H9 (cell line): ENCODE measurements at regions not wholly inside any gene's neighbourhood (a gene's known extent, or its start where the extent isn't known, plus 50 kb on each side); places are given as distances from the start of the nearest gene placed in this dataset.

Experiments used
- DNase-seq: peaks from one replicate; pipeline ENCODE4 v3.0.0-alpha.2; 2017
- H2AFZ ChIP-seq: one replicate; pipeline ENCODE4 v1.6.1; 2013; ENCODE audit warnings: mild to moderate bottlenecking, low read length, control low read depth, moderate library complexity
- H2AK5ac ChIP-seq: 2 replicates; pipeline ENCODE4 v1.6.1; 2013; ENCODE audit warnings: low read length, control low read depth, mixed read lengths; ENCODE audit not compliant: insufficient read length
- H2BK120ac ChIP-seq: one replicate; pipeline ENCODE4 v1.6.1; 2013; ENCODE audit warnings: low read depth, mild to moderate bottlenecking, low read length, control low read depth, inconsistent platforms; ENCODE audit not compliant: poor library complexity, severe bottlenecking
- H2BK12ac ChIP-seq: 2 replicates; pipeline ENCODE4 v1.6.1; 2013; ENCODE audit warnings: low read length, control low read depth, mixed read lengths, low read depth; ENCODE audit not compliant: insufficient read length
- H2BK15ac ChIP-seq: 2 replicates; pipeline ENCODE4 v1.6.1; 2013; ENCODE audit warnings: low read depth, low read length, control low read depth
- H2BK20ac ChIP-seq: one replicate; pipeline ENCODE4 v1.6.1; 2013; ENCODE audit warnings: low read depth, mild to moderate bottlenecking, low read length, control low read depth, inconsistent platforms; ENCODE audit not compliant: poor library complexity, severe bottlenecking
- H2BK5ac ChIP-seq: 2 replicates; pipeline ENCODE4 v1.6.1; 2013; ENCODE audit warnings: low read length, control low read depth, mixed read lengths; ENCODE audit not compliant: insufficient read length
- H3K14ac ChIP-seq: 2 replicates; pipeline ENCODE4 v1.6.1; 2013; ENCODE audit warnings: low read length, control low read depth; ENCODE audit not compliant: insufficient read depth
- H3K18ac ChIP-seq: 2 replicates; pipeline ENCODE4 v1.6.1; 2013; ENCODE audit warnings: low read depth, mild to moderate bottlenecking, mixed read lengths, low read length, control low read depth; ENCODE audit not compliant: insufficient read length
- H3K23ac ChIP-seq: 2 replicates; pipeline ENCODE4 v1.6.1; 2013; ENCODE audit warnings: low read length, control low read depth, mixed read lengths, low read depth; ENCODE audit not compliant: insufficient read length
- H3K23me2 ChIP-seq: 2 replicates; pipeline ENCODE4 v1.6.1; 2013; ENCODE audit warnings: low read depth, mild to moderate bottlenecking, mixed read lengths, low read length, control low read depth; ENCODE audit not compliant: insufficient read length, poor library complexity, severe bottlenecking
- H3K27ac ChIP-seq: 2 replicates; pipeline ENCODE4 v1.5.1; 2013; ENCODE audit warnings: low read length, control low read depth, mixed read lengths, low read depth; ENCODE audit not compliant: insufficient read length
- H3K27me3 ChIP-seq: 2 replicates; pipeline ENCODE4 v1.6.1; 2013; ENCODE audit warnings: low read length, control low read depth, inconsistent platforms; ENCODE audit not compliant: insufficient read depth
- H3K4ac ChIP-seq: 2 replicates; pipeline ENCODE4 v1.6.1; 2013; ENCODE audit warnings: low read depth, mild to moderate bottlenecking, control low read depth, inconsistent platforms, low read length, moderate library complexity
- H3K4me1 ChIP-seq: 2 replicates; pipeline ENCODE4 v1.6.1; 2013; ENCODE audit warnings: low read length, control low read depth, inconsistent platforms; ENCODE audit not compliant: insufficient read depth
- H3K4me2 ChIP-seq: 2 replicates; pipeline ENCODE4 v1.6.1; 2013; ENCODE audit warnings: low read length, control low read depth, mixed read lengths; ENCODE audit not compliant: insufficient read length, insufficient read depth
- H3K56ac ChIP-seq: 2 replicates; pipeline ENCODE4 v1.6.1; 2013; ENCODE audit warnings: low read depth, mild to moderate bottlenecking, mixed read lengths, low read length, control low read depth; ENCODE audit not compliant: insufficient read length
- H3K79me1 ChIP-seq: 2 replicates; pipeline ENCODE4 v1.6.1; 2013; ENCODE audit warnings: low read depth, mild to moderate bottlenecking, moderate library complexity, low read length, control low read depth, inconsistent platforms; ENCODE audit not compliant: insufficient read depth, poor library complexity, severe bottlenecking
- H3K79me2 ChIP-seq: 2 replicates; pipeline ENCODE4 v1.6.1; 2013; ENCODE audit warnings: low read length, control low read depth, inconsistent platforms; ENCODE audit not compliant: insufficient read depth
- H3K9ac ChIP-seq: 2 replicates; pipeline ENCODE4 v1.6.1; 2013; ENCODE audit warnings: low read length, control low read depth, mixed read lengths; ENCODE audit not compliant: insufficient read length; ENCODE audit errors: extremely low read depth
- H3K9me3 ChIP-seq: one replicate; pipeline ENCODE4 v1.6.1; 2013; ENCODE audit warnings: low read depth, low read length, inconsistent platforms; ENCODE audit not compliant: control insufficient read depth
- H3T11ph ChIP-seq: one replicate; pipeline ENCODE4 v1.6.1; 2013; ENCODE audit warnings: mild to moderate bottlenecking, low read length, control low read depth, inconsistent platforms
- H4K20me1 ChIP-seq: one replicate; pipeline ENCODE4 v1.6.1; 2013; ENCODE audit not compliant: control insufficient read depth, insufficient read length, insufficient read depth
- H4K5ac ChIP-seq: 2 replicates; pipeline ENCODE4 v1.6.1; 2013; ENCODE audit warnings: low read depth, mild to moderate bottlenecking, mixed read lengths, low read length, control low read depth; ENCODE audit not compliant: insufficient read length
- H4K8ac ChIP-seq: replicated peaks from 2 replicates; pipeline ENCODE4 v1.6.1; 2013; ENCODE audit warnings: low read length, control low read depth, mixed read lengths, low read depth; ENCODE audit not compliant: insufficient read length
- H4K91ac ChIP-seq: 2 replicates; pipeline ENCODE4 v1.6.1; 2013; ENCODE audit warnings: low read depth, mild to moderate bottlenecking, moderate library complexity, mixed read lengths, low read length, control low read depth; ENCODE audit not compliant: insufficient read length
- H3K27ac Mint-ChIP-seq, 3 experiments: 2 replicates in 2 of 3; 3 replicates in 1 of 3; pipeline ENCODE4 v1.8.0; 2020 to 2021; ENCODE audit warnings: mixed read lengths in 3 of 3, mild to moderate bottlenecking in 1 of 3, moderate library complexity in 1 of 3
- H3K27me3 Mint-ChIP-seq: 2 replicates; pipeline ENCODE4 v1.8.0; 2021; ENCODE audit warnings: low read depth, mild to moderate bottlenecking, moderate library complexity, mixed read lengths
- H3K36me3 Mint-ChIP-seq, 3 experiments: 2 replicates in 2 of 3; 3 replicates in 1 of 3; pipeline ENCODE4 v1.8.0; 2020 to 2021; ENCODE audit warnings: low read depth in 3 of 3, mixed read lengths in 3 of 3; ENCODE audit not compliant: insufficient read depth in 1 of 3
- H3K4me1 Mint-ChIP-seq, 2 experiments: 2 replicates each; pipeline ENCODE4 v1.8.0; 2020; ENCODE audit warnings: mixed read lengths in 2 of 2
- H3K4me3 Mint-ChIP-seq, 2 experiments: 2 replicates in 1 of 2; 3 replicates in 1 of 2; pipeline ENCODE4 v1.8.0; 2020 to 2021; ENCODE audit warnings: mild to moderate bottlenecking in 2 of 2, mixed read lengths in 2 of 2, moderate library complexity in 1 of 2
- H3K9me3 Mint-ChIP-seq, 2 experiments: 2 replicates in 1 of 2; 3 replicates in 1 of 2; pipeline ENCODE4 v1.8.0; 2020; ENCODE audit warnings: mild to moderate bottlenecking in 2 of 2, mixed read lengths in 2 of 2, moderate library complexity in 1 of 2
- CTCF ChIP-seq: fragments of 200-600 bp; sonication (generic); conservative IDR thresholded peaks from 3 replicates; pipeline ENCODE4 v1.8.0; 2021; ENCODE audit warnings: antibody characterized with exemption, mild to moderate bottlenecking
- WGBS: extraction: QIAGEN DNeasy Blood & Tissue Kit; methylation state at CpG from one replicate; pipeline ENCODE4 v1.1.7; 2013; ENCODE audit warnings: missing lambda C conversion rate, low lambda C conversion rate, mixed read lengths; ENCODE audit not compliant: insufficient read length; ENCODE audit errors: extremely low coverage; 5-methylcytosine and 5-hydroxymethylcytosine counted together

GRCh38 chr11:127118811-127119210, 118.2 kb upstream of the KIRREL3 start:
- Histone ChIP-seq H3K23me2 (no peaks in the 10 kb centered on the region), H3K18ac (no peak overlapping the region), H4K20me1 (no peaks in the 10 kb centered on the region), H2BK120ac (no peak overlapping the region), H3K79me2 (no peaks in the 10 kb centered on the region), H3K14ac (no peak overlapping the region; the same call in 1 of the 2 replicates), H2BK20ac (no peak overlapping the region), H3K79me1 (no peaks in the 10 kb centered on the region), H3K4ac (no peak overlapping the region), H3K27ac (no peak overlapping the region), H2AFZ (no peak overlapping the region), H3K23ac (no peak overlapping the region), H3K27me3 (no peaks in the 10 kb centered on the region), H3K56ac (no peak overlapping the region), H3K4me2 (no peak overlapping the region), H4K91ac (no peak overlapping the region), H3K9ac (no peak overlapping the region), H3K9me3 (no peaks in the 10 kb centered on the region), H2BK5ac (no peak overlapping the region), H3K4me1 (no peaks in the 10 kb centered on the region), H2BK12ac (no peak overlapping the region), H4K8ac (no peak overlapping the region), H2BK15ac (no peak overlapping the region), H4K5ac (no peak overlapping the region), H2AK5ac (no peak overlapping the region), H3T11ph (no peak overlapping the region)
- Mint-ChIP-seq H3K27me3 (no peaks in the 10 kb centered on the region), H3K9me3 (no peaks in the 10 kb centered on the region), H3K36me3 (no peaks in the 10 kb centered on the region), H3K27ac (no peak overlapping the region; a peak in 1 of 7 replicates), H3K4me1 (peaks cover 5 to 6% of the 10 kb centered on the region in 2 experiments), H3K4me3 (no peak overlapping the region)
- no CpG with 5 or more reads among the region's 9 CpGs for WGBS
- no peak for DNase-seq
- no peak for TF ChIP-seq CTCF
